ENCODE measurements at regions not wholly inside any gene's neighbourhood (a gene's known extent, or its start where the extent isn't known, plus 50 kb on each side); places are given as distances from the start of the nearest gene placed in this dataset.

- H3K4me1 ChIP-seq (ENCODE audit: control insufficient read depth in 2 of 2, insufficient read depth in 2 of 2, low read length in 2 of 2): no peaks in the 10 kb centered on the region
- H3K27me3 ChIP-seq (ENCODE audit: control insufficient read depth in 2 of 2, insufficient read depth in 2 of 2, low read length in 2 of 2): no peaks in the 10 kb centered on the region
- Mint-ChIP-seq H3K4me3 (no peak overlapping the region), H3K4me1 (no peaks in the 10 kb centered on the region), H3K9me3 (peaks cover 0 to 12% (median 0%) of the 10 kb centered on the region in 11 donors), H3K36me3 (no peaks in the 10 kb centered on the region), H3K27ac (no peak overlapping the region), H3K27me3 (peaks cover 0 to 7% (median 0%) of the 10 kb centered on the region in 5 donors)
- no peaks in the 10 kb centered on the region for H3K36me3 ChIP-seq (ENCODE audit: control insufficient read depth in 2 of 3, insufficient read depth in 3 of 3, low read length in 3 of 3)
- intact Hi-C loops (cut with micrococcal nuclease): no loop called here
- DNase-seq (no peak), ATAC-seq (no peak)
- H3K27ac ChIP-seq (ENCODE audit: low read depth, low read length): no peak overlapping the region
- ChIA-PET POLR2A (no interaction called here), CTCF (interaction anchor here (0.6 kb wide), 1 partner anchor 16 kb away, joined by 4 read pairs; no protein-coding TSS in a partner anchor)
- H3K4me3 ChIP-seq (ENCODE audit: low read length): no peak overlapping the region
- no peaks in the 10 kb centered on the region for H3K9me3 ChIP-seq (ENCODE audit: control insufficient read depth in 2 of 3, low read length in 3 of 3)
Observed at GRCh38 chr6:10307028-10307427, 107.8 kb downstream of the TFAP2A start.

DNA sequence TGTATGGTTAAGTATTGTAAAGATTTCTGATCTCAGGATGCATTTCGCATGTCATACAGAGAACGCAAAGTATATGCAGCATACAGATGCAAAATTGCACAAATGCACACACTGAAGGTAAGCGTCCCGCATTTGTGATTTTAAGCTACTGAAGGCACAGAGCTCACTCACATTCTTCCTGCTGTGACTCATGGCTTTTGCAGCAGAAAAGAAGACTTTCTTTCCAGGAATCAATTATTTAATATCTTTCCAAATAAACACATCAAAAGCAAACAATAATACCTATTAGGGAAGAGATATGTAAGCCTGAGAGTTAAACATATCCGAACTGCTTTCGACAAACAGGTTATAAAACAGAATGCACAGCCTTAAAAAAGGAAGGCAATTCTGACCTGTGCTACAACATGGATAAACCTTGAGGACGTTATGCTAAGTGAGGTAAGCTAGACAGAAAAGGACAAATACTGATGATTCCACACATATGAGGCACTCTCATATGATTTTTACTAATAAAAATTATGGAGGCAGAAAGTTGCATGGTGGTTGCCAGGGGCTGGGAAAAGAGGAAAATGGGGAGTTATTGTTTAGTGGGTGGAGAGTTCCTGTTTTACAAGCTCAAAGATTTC, 109.0 kb downstream of the TFAP2A start:
- H3K9me3 Mint-ChIP-seq: peaks cover 0 to 12% (median 0%) of the 10 kb centered on the region in 11 donors
- no peak overlapping the region for H3K27ac Mint-ChIP-seq
- H3K27ac ChIP-seq (ENCODE audit: low read depth, low read length): no peak overlapping the region
- DNase-seq (no peak), ATAC-seq (no peak)
- ChIA-PET POLR2A (no interaction called here), CTCF (no interaction called here)
- no peaks in the 10 kb centered on the region for H3K36me3 Mint-ChIP-seq
- peaks cover 0 to 7% (median 0%) of the 10 kb centered on the region in 5 donors for H3K27me3 Mint-ChIP-seq
- no peaks in the 10 kb centered on the region for H3K36me3 ChIP-seq (ENCODE audit: control insufficient read depth in 2 of 3, insufficient read depth in 3 of 3, low read length in 3 of 3)
- no peaks in the 10 kb centered on the region for H3K4me1 ChIP-seq (ENCODE audit: control insufficient read depth in 2 of 2, insufficient read depth in 2 of 2, low read length in 2 of 2)
- no peaks in the 10 kb centered on the region for H3K4me1 Mint-ChIP-seq
- no peaks in the 10 kb centered on the region for H3K9me3 ChIP-seq (ENCODE audit: control insufficient read depth in 2 of 3, low read length in 3 of 3)
- no peak overlapping the region for H3K4me3 Mint-ChIP-seq
- H3K4me3 ChIP-seq (ENCODE audit: low read length): no peak overlapping the region
- intact Hi-C loops (cut with micrococcal nuclease): no loop called here
- no peaks in the 10 kb centered on the region for H3K27me3 ChIP-seq (ENCODE audit: control insufficient read depth in 2 of 2, insufficient read depth in 2 of 2, low read length in 2 of 2)

- DNase-seq: no peak
- H3K9me3 ChIP-seq (ENCODE audit: control insufficient read depth in 2 of 3, low read length in 3 of 3): no peaks in the 10 kb centered on the region
- peaks cover 0 to 13% (median 1%) of the 10 kb centered on the region in 11 donors for H3K9me3 Mint-ChIP-seq
- no peaks in the 10 kb centered on the region for H3K36me3 ChIP-seq (ENCODE audit: control insufficient read depth in 2 of 3, insufficient read depth in 3 of 3, low read length in 3 of 3)
- no peaks in the 10 kb centered on the region for H3K36me3 Mint-ChIP-seq
- H3K4me3 Mint-ChIP-seq: no peak overlapping the region
- H3K27ac Mint-ChIP-seq: no peak overlapping the region
- H3K4me3 ChIP-seq (ENCODE audit: low read length): no peak overlapping the region
- no peaks in the 10 kb centered on the region for H3K4me1 ChIP-seq (ENCODE audit: control insufficient read depth in 2 of 2, insufficient read depth in 2 of 2, low read length in 2 of 2)
- CTCF ChIA-PET: no interaction called here
- H3K27me3 ChIP-seq (ENCODE audit: control insufficient read depth in 2 of 2, insufficient read depth in 2 of 2, low read length in 2 of 2): no peaks in the 10 kb centered on the region
- peaks cover 0 to 12% (median 0%) of the 10 kb centered on the region in 5 donors for H3K27me3 Mint-ChIP-seq
- no peak overlapping the region for H3K27ac ChIP-seq (ENCODE audit: low read depth, low read length)
- no peaks in the 10 kb centered on the region for H3K4me1 Mint-ChIP-seq
- intact Hi-C loops (cut with micrococcal nuclease): no loop called here
- ATAC-seq: no peak
- POLR2A ChIA-PET: no interaction called here
Observed at GRCh38 chr6:10303608-10304506, 111.0 kb downstream of the TFAP2A start.

DNA sequence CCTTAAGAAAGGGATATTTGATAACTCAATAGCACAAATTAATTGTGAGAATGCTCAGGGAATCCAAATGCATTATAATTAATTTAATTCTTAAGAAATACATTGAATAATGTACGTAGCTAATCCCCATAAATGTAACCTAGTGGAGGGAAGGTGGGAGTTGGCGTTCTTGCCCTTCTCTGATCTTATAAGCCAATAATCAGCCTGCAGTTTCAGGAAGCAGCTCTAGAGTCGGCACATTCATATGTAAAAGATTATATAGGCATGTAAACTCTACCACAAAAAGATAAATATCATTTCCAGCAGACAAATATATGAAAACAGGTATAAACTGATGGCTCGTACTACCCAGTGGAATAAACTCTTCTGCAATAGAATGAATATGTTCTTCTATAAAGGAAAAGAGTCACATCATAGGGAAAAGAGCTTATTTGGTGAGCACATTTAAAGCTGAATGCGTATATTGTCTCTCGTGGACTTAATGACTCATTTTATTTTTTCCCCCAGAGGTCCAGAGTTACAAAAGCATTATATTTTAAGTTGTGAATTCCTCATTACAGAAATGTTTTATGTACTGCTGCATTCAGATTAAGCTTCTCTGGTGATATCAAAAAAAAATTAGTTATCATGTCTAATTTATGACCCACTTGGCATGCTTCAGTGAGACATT, 112.2 kb downstream of the TFAP2A start:
- ATAC-seq (no peak), DNase-seq (no peak)
- Histone ChIP-seq H3K4me1 (ENCODE audit: control insufficient read depth in 2 of 2, insufficient read depth in 2 of 2, low read length in 2 of 2) (no peaks in the 10 kb centered on the region), H3K27ac (ENCODE audit: low read depth, low read length) (no peak overlapping the region), H3K9me3 (ENCODE audit: control insufficient read depth in 2 of 3, low read length in 3 of 3) (no peaks in the 10 kb centered on the region), H3K4me3 (ENCODE audit: low read length) (no peak overlapping the region), H3K27me3 (ENCODE audit: control insufficient read depth in 2 of 2, insufficient read depth in 2 of 2, low read length in 2 of 2) (no peaks in the 10 kb centered on the region), H3K36me3 (ENCODE audit: control insufficient read depth in 2 of 3, insufficient read depth in 3 of 3, low read length in 3 of 3) (no peaks in the 10 kb centered on the region)
- CTCF ChIA-PET: no interaction called here
- H3K4me1 Mint-ChIP-seq: no peaks in the 10 kb centered on the region
- peaks cover 0 to 12% (median 0%) of the 10 kb centered on the region in 5 donors for H3K27me3 Mint-ChIP-seq
- intact Hi-C loops (cut with micrococcal nuclease): no loop called here
- no peak overlapping the region for H3K27ac Mint-ChIP-seq
- H3K36me3 Mint-ChIP-seq: no peaks in the 10 kb centered on the region
- peaks cover 0 to 13% (median 3%) of the 10 kb centered on the region in 11 donors for H3K9me3 Mint-ChIP-seq
- H3K4me3 Mint-ChIP-seq: no peak overlapping the region
- POLR2A ChIA-PET: no interaction called here

DNA sequence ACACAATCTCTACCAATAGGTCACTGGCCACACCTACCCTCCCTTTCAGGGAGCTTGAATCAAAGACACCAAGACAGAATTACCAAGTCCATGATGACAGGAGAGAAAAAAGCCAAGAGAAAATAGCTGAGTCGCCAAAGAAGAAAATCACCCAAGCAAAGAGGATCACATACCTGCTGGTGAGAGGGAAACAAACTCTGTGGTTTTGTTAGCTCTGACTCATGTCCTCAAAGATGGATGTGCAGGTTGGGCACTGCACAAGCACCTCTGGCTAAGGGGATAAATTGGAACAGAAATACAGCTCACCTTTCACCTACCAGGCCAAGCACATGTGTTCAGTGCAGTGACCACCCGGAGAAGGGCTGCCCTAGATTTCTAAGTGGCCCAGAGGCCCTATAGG, 114.8 kb downstream of the TFAP2A start:
- H3K27me3 Mint-ChIP-seq: peaks cover 0 to 17% (median 4%) of the 10 kb centered on the region in 5 donors
- CTCF ChIA-PET: no interaction called here
- no peak overlapping the region for H3K4me3 ChIP-seq (ENCODE audit: low read length)
- intact Hi-C loops (cut with micrococcal nuclease): no loop called here
- H3K9me3 Mint-ChIP-seq: peaks cover 0 to 13% (median 3%) of the 10 kb centered on the region in 11 donors
- H3K4me3 Mint-ChIP-seq: no peak overlapping the region
- no peaks in the 10 kb centered on the region for H3K36me3 Mint-ChIP-seq
- ATAC-seq (no peak), DNase-seq (no peak)
- H3K27me3 ChIP-seq (ENCODE audit: control insufficient read depth in 2 of 2, insufficient read depth in 2 of 2, low read length in 2 of 2): no peaks in the 10 kb centered on the region
- POLR2A ChIA-PET: interaction anchor here (0.6 kb wide), 1 partner anchor 132 kb away, joined by 4 read pairs; no protein-coding TSS in a partner anchor
- H3K27ac Mint-ChIP-seq: no peak overlapping the region
- no peaks in the 10 kb centered on the region for H3K9me3 ChIP-seq (ENCODE audit: control insufficient read depth in 2 of 3, low read length in 3 of 3)
- no peak overlapping the region for H3K27ac ChIP-seq (ENCODE audit: low read depth, low read length)
- no peaks in the 10 kb centered on the region for H3K36me3 ChIP-seq (ENCODE audit: control insufficient read depth in 2 of 3, insufficient read depth in 3 of 3, low read length in 3 of 3)
- no peaks in the 10 kb centered on the region for H3K4me1 Mint-ChIP-seq
- H3K4me1 ChIP-seq (ENCODE audit: control insufficient read depth in 2 of 2, insufficient read depth in 2 of 2, low read length in 2 of 2): no peaks in the 10 kb centered on the region

DNA sequence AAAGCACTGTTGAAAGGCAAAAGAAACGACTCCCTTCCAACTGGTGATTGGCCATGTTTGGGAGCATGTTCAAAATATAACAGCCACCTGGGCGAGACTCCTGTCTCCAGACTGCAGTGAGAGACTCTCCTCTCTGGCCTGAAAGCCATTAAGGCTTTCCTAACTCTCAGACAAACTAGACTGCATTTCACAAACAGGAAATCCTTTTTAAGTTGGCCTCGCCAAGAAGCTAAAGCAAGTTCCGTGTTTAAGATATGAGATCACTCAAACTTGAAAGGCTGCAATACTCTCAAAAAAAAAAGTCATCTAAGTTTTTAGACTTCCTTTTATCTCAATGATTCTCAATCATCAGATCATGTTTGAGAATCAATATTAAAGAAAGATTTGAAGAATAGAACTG, 117.0 kb downstream of the TFAP2A start:
- intact Hi-C loops (cut with micrococcal nuclease): no loop called here
- Histone ChIP-seq H3K36me3 (ENCODE audit: control insufficient read depth in 2 of 3, insufficient read depth in 3 of 3, low read length in 3 of 3) (no peaks in the 10 kb centered on the region), H3K27ac (ENCODE audit: low read depth, low read length) (no peak overlapping the region), H3K27me3 (ENCODE audit: control insufficient read depth in 2 of 2, insufficient read depth in 2 of 2, low read length in 2 of 2) (no peaks in the 10 kb centered on the region), H3K4me3 (ENCODE audit: low read length) (no peak overlapping the region), H3K9me3 (ENCODE audit: control insufficient read depth in 2 of 3, low read length in 3 of 3) (no peaks in the 10 kb centered on the region), H3K4me1 (ENCODE audit: control insufficient read depth in 2 of 2, insufficient read depth in 2 of 2, low read length in 2 of 2) (no peaks in the 10 kb centered on the region)
- ChIA-PET CTCF (no interaction called here), POLR2A (no interaction called here)
- no peaks in the 10 kb centered on the region for H3K4me1 Mint-ChIP-seq
- no peaks in the 10 kb centered on the region for H3K36me3 Mint-ChIP-seq
- ATAC-seq (no peak), DNase-seq (no peak)
- no peak overlapping the region for H3K4me3 Mint-ChIP-seq
- peaks cover 0 to 9% (median 4%) of the 10 kb centered on the region in 11 donors for H3K9me3 Mint-ChIP-seq
- H3K27me3 Mint-ChIP-seq: peaks cover 0 to 13% (median 4%) of the 10 kb centered on the region in 5 donors
- no peak overlapping the region for H3K27ac Mint-ChIP-seq
